SK-N-MC (cell line): ENCODE measurements at regions not wholly inside any gene's neighbourhood (a gene's known extent, or its start where the extent isn't known, plus 50 kb on each side); places are given as distances from the start of the nearest gene placed in this dataset.

ENCODE experiments used
- EZH2 ChIP-seq: fragments of 200-600 bp; sonication (generic); IDR thresholded peaks from one replicate; pipeline ENCODE4 v1.6.1; 2017; ENCODE audit warnings: antibody characterized with exemption
- POLR2AphosphoS5 ChIP-seq: IDR thresholded peaks from 2 replicates; pipeline ENCODE4 v1.6.1; 2012; ENCODE audit warnings: mild to moderate bottlenecking, low read depth, low read length, borderline replicate concordance

GRCh38 chr13:80072231-80072630 is 268.7 kb downstream of the SPRY2 start:
- TF ChIP-seq EZH2 (no peak), POLR2AphosphoS5 (no peak)
